ENCODE measurements at regions not wholly inside any gene's neighbourhood (a gene's known extent, or its start where the extent isn't known, plus 50 kb on each side); places are given as distances from the start of the nearest gene placed in this dataset.

- Histone ChIP-seq H3K9me3 (ENCODE audit: control insufficient read depth, insufficient read depth, low read length) (no peaks in the 10 kb centered on the region), H3K4me3 (ENCODE audit: low read length) (no peak overlapping the region; the same call in 1 of the 2 replicates), H3K36me3 (ENCODE audit: control insufficient read depth, insufficient read depth, low read length) (no peaks in the 10 kb centered on the region), H3K27ac (ENCODE audit: low read length) (peak overlapping the region; percentile 85), H3K4me1 (ENCODE audit: control insufficient read depth, insufficient read depth, low read length) (peaks cover 18% of the 10 kb centered on the region), H3K27me3 (ENCODE audit: control insufficient read depth, insufficient read depth, low read length) (no peaks in the 10 kb centered on the region)
- DNase-seq (ENCODE audit: low read depth, low spot score), result peak; percentile 94
- WGBS (ENCODE audit: insufficient coverage, insufficient read length), result no CpG with 5 or more reads among the region's 20 CpGs
Observed at GRCh38 chr12:4025181-4026019, 152.2 kb upstream of the PARP11 start.

- Histone ChIP-seq H3K36me3 (ENCODE audit: control insufficient read depth, insufficient read depth, low read length) (no peaks in the 10 kb centered on the region), H3K27me3 (ENCODE audit: control insufficient read depth, insufficient read depth, low read length) (no peaks in the 10 kb centered on the region), H3K27ac (ENCODE audit: low read length) (peak overlapping the region; percentile 85), H3K4me1 (ENCODE audit: control insufficient read depth, insufficient read depth, low read length) (peaks cover 16% of the 10 kb centered on the region), H3K9me3 (ENCODE audit: control insufficient read depth, insufficient read depth, low read length) (no peaks in the 10 kb centered on the region), H3K4me3 (ENCODE audit: low read length) (no peak overlapping the region; the same call in 1 of the 2 replicates)
- DNase-seq (ENCODE audit: low read depth, low spot score), result no peak
- WGBS (ENCODE audit: insufficient coverage, insufficient read length), result no CpG with 5 or more reads among the region's 7 CpGs
Observed at GRCh38 chr12:4024701-4025100, 151.5 kb upstream of the PARP11 start.

- Histone ChIP-seq H3K27ac (ENCODE audit: low read length) (no peak overlapping the region), H3K4me1 (ENCODE audit: control insufficient read depth, insufficient read depth, low read length) (no peaks in the 10 kb centered on the region), H3K4me3 (ENCODE audit: low read length) (no peak overlapping the region), H3K9me3 (ENCODE audit: control insufficient read depth, insufficient read depth, low read length) (no peaks in the 10 kb centered on the region), H3K27me3 (ENCODE audit: control insufficient read depth, insufficient read depth, low read length) (no peaks in the 10 kb centered on the region), H3K36me3 (ENCODE audit: control insufficient read depth, insufficient read depth, low read length) (no peaks in the 10 kb centered on the region)
- WGBS (ENCODE audit: insufficient coverage, insufficient read length), result no CpG with 5 or more reads among the region's 12 CpGs
- no peak for DNase-seq (ENCODE audit: low read depth, low spot score)
Observed at GRCh38 chr12:4015225-4016091, 142.3 kb upstream of the PARP11 start.

- no peaks in the 10 kb centered on the region for H3K4me1 ChIP-seq (ENCODE audit: control insufficient read depth, insufficient read depth, low read length)
- H3K4me3 ChIP-seq (ENCODE audit: low read length), result no peak overlapping the region
- no peaks in the 10 kb centered on the region for H3K27me3 ChIP-seq (ENCODE audit: control insufficient read depth, insufficient read depth, low read length)
- no peak for DNase-seq (ENCODE audit: low read depth, low spot score)
- no peaks in the 10 kb centered on the region for H3K9me3 ChIP-seq (ENCODE audit: control insufficient read depth, insufficient read depth, low read length)
- no peaks in the 10 kb centered on the region for H3K36me3 ChIP-seq (ENCODE audit: control insufficient read depth, insufficient read depth, low read length)
- H3K27ac ChIP-seq (ENCODE audit: low read length), result no peak overlapping the region
- no CpG with 5 or more reads among the region's 6 CpGs for WGBS (ENCODE audit: insufficient coverage, insufficient read length)
Observed at GRCh38 chr12:4014858-4015224, 141.6 kb upstream of the PARP11 start.

GRCh38 chr12:4014444-4014843, 141.2 kb upstream of the PARP11 start:
- H3K27me3 ChIP-seq (ENCODE audit: control insufficient read depth, insufficient read depth, low read length), result no peaks in the 10 kb centered on the region
- no CpG with 5 or more reads among the region's 2 CpGs for WGBS (ENCODE audit: insufficient coverage, insufficient read length)
- H3K4me1 ChIP-seq (ENCODE audit: control insufficient read depth, insufficient read depth, low read length), result no peaks in the 10 kb centered on the region
- no peak overlapping the region for H3K4me3 ChIP-seq (ENCODE audit: low read length)
- H3K27ac ChIP-seq (ENCODE audit: low read length), result no peak overlapping the region
- H3K9me3 ChIP-seq (ENCODE audit: control insufficient read depth, insufficient read depth, low read length), result no peaks in the 10 kb centered on the region
- no peak for DNase-seq (ENCODE audit: low read depth, low spot score)
- H3K36me3 ChIP-seq (ENCODE audit: control insufficient read depth, insufficient read depth, low read length), result no peaks in the 10 kb centered on the region

- WGBS (ENCODE audit: insufficient coverage, insufficient read length), result no CpG with 5 or more reads among the region's 5 CpGs
- Histone ChIP-seq H3K4me1 (ENCODE audit: control insufficient read depth, insufficient read depth, low read length) (no peaks in the 10 kb centered on the region), H3K4me3 (ENCODE audit: low read length) (no peak overlapping the region), H3K27ac (ENCODE audit: low read length) (no peak overlapping the region), H3K36me3 (ENCODE audit: control insufficient read depth, insufficient read depth, low read length) (no peaks in the 10 kb centered on the region), H3K27me3 (ENCODE audit: control insufficient read depth, insufficient read depth, low read length) (no peaks in the 10 kb centered on the region), H3K9me3 (ENCODE audit: control insufficient read depth, insufficient read depth, low read length) (no peaks in the 10 kb centered on the region)
- DNase-seq (ENCODE audit: low read depth, low spot score), result no peak
Observed at GRCh38 chr12:4012977-4013968, 140.1 kb upstream of the PARP11 start.

GRCh38 chr12:4012073-4012472, 138.9 kb upstream of the PARP11 start:
- Histone ChIP-seq H3K27ac (ENCODE audit: low read length) (no peak overlapping the region), H3K9me3 (ENCODE audit: control insufficient read depth, insufficient read depth, low read length) (no peaks in the 10 kb centered on the region; the same call in 1 of the 2 replicates), H3K27me3 (ENCODE audit: control insufficient read depth, insufficient read depth, low read length) (no peaks in the 10 kb centered on the region), H3K4me3 (ENCODE audit: low read length) (no peak overlapping the region), H3K36me3 (ENCODE audit: control insufficient read depth, insufficient read depth, low read length) (no peaks in the 10 kb centered on the region), H3K4me1 (ENCODE audit: control insufficient read depth, insufficient read depth, low read length) (no peaks in the 10 kb centered on the region)
- DNase-seq (ENCODE audit: low read depth, low spot score), result no peak

- WGBS (ENCODE audit: insufficient coverage, insufficient read length), result no CpG with 5 or more reads among the region's 5 CpGs
- no peaks in the 10 kb centered on the region for H3K36me3 ChIP-seq (ENCODE audit: control insufficient read depth, insufficient read depth, low read length)
- no peaks in the 10 kb centered on the region; the same call in 1 of the 2 replicates for H3K9me3 ChIP-seq (ENCODE audit: control insufficient read depth, insufficient read depth, low read length)
- H3K4me1 ChIP-seq (ENCODE audit: control insufficient read depth, insufficient read depth, low read length), result no peaks in the 10 kb centered on the region
- no peaks in the 10 kb centered on the region for H3K27me3 ChIP-seq (ENCODE audit: control insufficient read depth, insufficient read depth, low read length)
- no peak overlapping the region for H3K4me3 ChIP-seq (ENCODE audit: low read length)
- H3K27ac ChIP-seq (ENCODE audit: low read length), result no peak overlapping the region
- no peak for DNase-seq (ENCODE audit: low read depth, low spot score)
Observed at GRCh38 chr12:4011597-4011996, 138.4 kb upstream of the PARP11 start.

- WGBS (ENCODE audit: insufficient coverage, insufficient read length), result no CpG with 5 or more reads among the region's 8 CpGs
- H3K27me3 ChIP-seq (ENCODE audit: control insufficient read depth, insufficient read depth, low read length), result no peaks in the 10 kb centered on the region
- no peak overlapping the region for H3K27ac ChIP-seq (ENCODE audit: low read length)
- DNase-seq (ENCODE audit: low read depth, low spot score), result no peak
- no peaks in the 10 kb centered on the region for H3K36me3 ChIP-seq (ENCODE audit: control insufficient read depth, insufficient read depth, low read length)
- H3K4me3 ChIP-seq (ENCODE audit: low read length), result no peak overlapping the region
- no peaks in the 10 kb centered on the region for H3K4me1 ChIP-seq (ENCODE audit: control insufficient read depth, insufficient read depth, low read length)
- H3K9me3 ChIP-seq (ENCODE audit: control insufficient read depth, insufficient read depth, low read length), result no peaks in the 10 kb centered on the region; the same call in 1 of the 2 replicates
Observed at GRCh38 chr12:4009979-4010704, 136.9 kb upstream of the PARP11 start.

All from iPS DF 6.9 (cell line).